ENCODE measurements at regions not wholly inside any gene's neighbourhood (a gene's known extent, or its start where the extent isn't known, plus 50 kb on each side); places are given as distances from the start of the nearest gene placed in this dataset.

DNA sequence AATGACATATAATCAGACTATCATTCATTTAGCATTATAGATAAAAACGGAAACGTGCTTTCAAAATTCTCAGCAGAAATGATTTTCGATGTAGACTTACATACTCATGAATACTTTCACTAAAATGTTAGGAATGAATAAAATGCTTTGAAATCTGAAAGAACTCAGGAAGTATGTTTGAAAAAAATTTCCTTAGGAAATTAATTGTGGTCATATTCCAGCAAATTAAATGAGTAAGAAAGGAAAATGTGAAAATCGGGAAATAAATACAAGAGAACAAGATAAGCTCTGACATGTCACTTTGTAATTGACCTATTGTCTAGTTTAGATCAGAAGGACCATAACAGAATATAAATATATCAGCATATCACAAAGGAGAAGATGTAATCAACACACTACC, 981.0 kb upstream of the CDH2 start:
- Histone ChIP-seq H3K4me1 (peaks cover 0 to 5% (median 0%) of the 10 kb centered on the region in 12 donors), H3K36me3 (no peaks in the 10 kb centered on the region), H3K27me3 (no peaks in the 10 kb centered on the region), H3K4me3 (no peak overlapping the region), H3K9me3 (peaks cover 0 to 5% (median 0%) of the 10 kb centered on the region in 12 donors), H3K27ac (no peak overlapping the region)
- 71 to 87% (median 84%) methylated on average over 4 of the region's 4 CpGs for WGBS, 4 donors
- no peak for DNase-seq
- no peak for TF ChIP-seq POLR2A (IDR thresholded peaks at IDR 0.05)
- TF ChIP-seq, protein P1, sequence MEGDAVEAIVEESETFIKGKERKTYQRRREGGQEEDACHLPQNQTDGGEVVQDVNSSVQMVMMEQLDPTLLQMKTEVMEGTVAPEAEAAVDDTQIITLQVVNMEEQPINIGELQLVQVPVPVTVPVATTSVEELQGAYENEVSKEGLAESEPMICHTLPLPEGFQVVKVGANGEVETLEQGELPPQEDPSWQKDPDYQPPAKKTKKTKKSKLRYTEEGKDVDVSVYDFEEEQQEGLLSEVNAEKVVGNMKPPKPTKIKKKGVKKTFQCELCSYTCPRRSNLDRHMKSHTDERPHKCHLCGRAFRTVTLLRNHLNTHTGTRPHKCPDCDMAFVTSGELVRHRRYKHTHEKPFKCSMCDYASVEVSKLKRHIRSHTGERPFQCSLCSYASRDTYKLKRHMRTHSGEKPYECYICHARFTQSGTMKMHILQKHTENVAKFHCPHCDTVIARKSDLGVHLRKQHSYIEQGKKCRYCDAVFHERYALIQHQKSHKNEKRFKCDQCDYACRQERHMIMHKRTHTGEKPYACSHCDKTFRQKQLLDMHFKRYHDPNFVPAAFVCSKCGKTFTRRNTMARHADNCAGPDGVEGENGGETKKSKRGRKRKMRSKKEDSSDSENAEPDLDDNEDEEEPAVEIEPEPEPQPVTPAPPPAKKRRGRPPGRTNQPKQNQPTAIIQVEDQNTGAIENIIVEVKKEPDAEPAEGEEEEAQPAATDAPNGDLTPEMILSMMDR (IDR thresholded peaks at IDR 0.05), result no peak
- ATAC-seq, result no peak
- intact Hi-C loops (cut with DNase I), result no loop called here

DNA sequence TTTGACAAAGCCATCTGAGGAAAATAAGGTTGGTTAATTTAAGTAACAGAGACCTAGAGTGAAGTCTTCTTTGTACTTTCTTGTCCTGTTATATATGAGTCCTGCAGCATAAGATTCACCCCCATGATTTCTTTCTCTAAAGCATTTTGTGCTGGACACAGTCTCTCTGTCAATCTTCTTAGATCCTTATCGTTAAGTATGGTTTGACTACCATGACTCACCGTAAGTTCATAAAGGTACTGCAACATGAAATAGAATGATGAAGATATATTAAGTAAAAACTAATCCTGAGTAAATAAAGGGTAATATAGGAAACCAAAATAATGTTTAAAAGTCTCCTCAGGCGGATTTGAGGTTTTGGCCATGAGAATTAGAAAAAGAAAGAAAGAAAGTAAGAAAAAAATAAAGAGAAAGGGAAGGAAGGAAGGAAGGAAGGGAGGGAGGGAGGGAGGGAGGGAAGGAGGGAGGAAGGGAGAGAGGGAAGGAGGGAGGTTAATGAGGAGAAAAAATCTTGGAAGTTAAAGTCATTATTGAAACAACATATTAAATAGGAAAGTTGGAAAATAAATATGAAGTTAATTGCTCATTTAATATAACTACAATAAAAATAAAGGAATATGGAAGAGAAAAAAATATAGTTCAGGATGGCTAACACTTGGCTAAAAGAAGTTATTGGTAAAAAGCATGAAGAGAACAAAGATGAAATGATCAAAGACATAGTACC, 980.3 kb upstream of the CDH2 start:
- H3K27me3 ChIP-seq, result no peaks in the 10 kb centered on the region
- DNase-seq (no peak), ATAC-seq (no peak)
- H3K4me3 ChIP-seq, result no peak overlapping the region
- intact Hi-C loops (cut with DNase I), result no loop called here
- TF ChIP-seq POLR2A (IDR thresholded peaks at IDR 0.05), result no peak
- TF ChIP-seq, protein P1 (IDR thresholded peaks at IDR 0.05), result no peak
- no peak overlapping the region for H3K27ac ChIP-seq
- no peaks in the 10 kb centered on the region for H3K36me3 ChIP-seq
- WGBS, 4 donors, result 90 to 93% (median 92%) methylated on average over 3 of the region's 3 CpGs
- H3K9me3 ChIP-seq, result peaks cover 0 to 4% (median 0%) of the 10 kb centered on the region in 12 donors
- H3K4me1 ChIP-seq, result peaks cover 0 to 5% (median 0%) of the 10 kb centered on the region in 12 donors

DNA sequence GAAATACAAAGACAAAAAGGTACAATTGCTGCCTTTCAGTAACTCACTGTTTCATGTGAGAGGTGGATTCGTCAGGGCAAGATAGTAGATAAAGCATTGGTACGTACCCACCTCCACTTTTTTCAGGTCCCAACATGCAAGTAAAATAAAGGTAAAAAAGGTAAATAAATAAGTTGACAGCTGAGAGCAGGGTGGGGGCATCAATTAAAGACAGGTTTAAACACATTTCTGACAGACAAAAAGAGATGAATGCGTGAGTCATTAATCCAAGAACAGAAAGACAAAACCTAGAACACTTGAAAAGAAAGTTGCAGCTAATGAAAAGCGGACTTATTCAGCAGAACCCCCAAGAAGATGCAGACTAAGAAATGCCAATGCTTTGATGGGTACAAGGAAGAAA, 979.6 kb upstream of the CDH2 start:
- DNase-seq (no peak), ATAC-seq (no peak)
- WGBS, 4 donors, result 88 to 92% (median 91%) methylated on average over 4 of the region's 4 CpGs
- Histone ChIP-seq H3K36me3 (no peaks in the 10 kb centered on the region), H3K4me1 (peaks cover 0 to 5% (median 0%) of the 10 kb centered on the region in 12 donors), H3K27ac (no peak overlapping the region), H3K9me3 (no peaks in the 10 kb centered on the region), H3K4me3 (no peak overlapping the region), H3K27me3 (no peaks in the 10 kb centered on the region)
- no peak for TF ChIP-seq POLR2A (IDR thresholded peaks at IDR 0.05)
- TF ChIP-seq, protein P1 (IDR thresholded peaks at IDR 0.05), result no peak
- intact Hi-C loops (cut with DNase I), result no loop called here

DNA sequence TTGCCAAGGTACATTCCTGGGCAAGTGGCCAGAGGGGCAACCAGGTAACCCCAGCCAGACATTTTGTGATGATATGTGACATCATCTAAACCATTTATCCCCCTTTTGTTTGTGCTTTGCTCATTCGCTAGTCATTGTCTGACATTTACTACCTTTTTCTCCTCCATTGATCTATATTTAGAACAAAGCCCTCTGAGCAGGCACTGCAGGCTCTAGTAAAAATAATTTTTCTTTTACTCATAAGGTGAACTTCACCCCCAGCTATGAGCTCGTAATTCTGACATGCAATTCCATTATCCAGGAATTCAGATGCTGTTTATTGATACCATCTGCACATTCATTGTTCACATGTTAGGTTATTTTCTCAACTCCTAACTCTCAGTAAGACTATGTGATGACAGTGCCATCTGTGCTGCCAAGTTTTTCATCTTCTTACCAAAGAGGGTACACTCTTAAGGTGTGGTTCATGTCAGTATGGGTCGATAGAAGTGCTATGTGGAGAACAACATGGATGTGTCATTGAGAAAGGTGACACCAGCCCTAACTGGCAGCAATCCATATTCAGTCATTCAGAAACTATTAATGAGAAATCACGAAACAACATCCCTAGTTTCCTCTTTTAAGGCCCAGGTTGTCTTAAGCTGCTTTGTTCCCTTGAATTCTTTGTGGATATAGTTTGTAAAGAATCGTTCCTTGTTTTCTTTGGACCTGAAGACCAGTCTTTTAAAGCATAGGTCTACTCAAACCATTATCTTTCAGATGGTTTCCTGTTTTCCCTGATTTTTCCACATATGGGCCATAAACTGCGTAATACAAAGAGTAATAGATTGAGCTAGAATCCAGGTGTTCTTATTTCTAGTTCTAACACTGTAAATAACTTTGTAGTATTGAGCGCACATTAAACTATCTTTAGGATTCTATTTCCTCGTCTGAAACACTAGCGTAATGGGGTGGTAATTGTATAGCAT, 978.1 kb upstream of the CDH2 start:
- no peaks in the 10 kb centered on the region for H3K9me3 ChIP-seq
- WGBS, 4 donors, result 52 to 61% (median 57%) methylated on average over 9 of the region's 9 CpGs
- intact Hi-C loops (cut with DNase I), result no loop called here
- no peaks in the 10 kb centered on the region for H3K27me3 ChIP-seq
- peaks cover 0 to 5% (median 0%) of the 10 kb centered on the region in 12 donors for H3K4me1 ChIP-seq
- no peaks in the 10 kb centered on the region for H3K36me3 ChIP-seq
- no peak overlapping the region for H3K27ac ChIP-seq
- TF ChIP-seq POLR2A (IDR thresholded peaks at IDR 0.05), result no peak
- TF ChIP-seq, protein P1 (IDR thresholded peaks at IDR 0.05), result no peak
- ATAC-seq, result no peak
- no peak for DNase-seq
- H3K4me3 ChIP-seq, result no peak overlapping the region

Data from heart left ventricle (tissue), 16 donors.